ENCODE measurements at regions not wholly inside any gene's neighbourhood (a gene's known extent, or its start where the extent isn't known, plus 50 kb on each side); places are given as distances from the start of the nearest gene placed in this dataset.
"Not testable (repeated sequence)": the region's sequence is repeated elsewhere in the genome, so short reads cannot be mapped to it uniquely, and the experiment has no call there.

- no peak for DNase-seq (ENCODE audit: low spot score)
- no peak for TF ChIP-seq CTCF (IDR thresholded peaks at IDR 0.05)
- Histone ChIP-seq H3K27ac (no peak overlapping the region), H3K4me3 (no peak overlapping the region)
These were observed 50.7 kb upstream of the USP7 start for GRCh38 chr16:9014389-9014788.

- TF ChIP-seq CTCF (IDR thresholded peaks at IDR 0.05) = no peak
- Histone ChIP-seq H3K27ac (no peak overlapping the region), H3K4me3 (no peak overlapping the region)
- DNase-seq (ENCODE audit: low spot score) = no peak
These were observed 51.8 kb upstream of the USP7 start for GRCh38 chr16:9015489-9015888.

GRCh38 chr16:9016005-9016404, 52.3 kb upstream of the USP7 start:
- not testable (repeated sequence) for H3K27ac ChIP-seq; DNase-seq (ENCODE audit: low spot score); H3K4me3 ChIP-seq

- TF ChIP-seq CTCF (IDR thresholded peaks at IDR 0.05) = no peak
- H3K4me3 ChIP-seq = no peak overlapping the region
- H3K27ac ChIP-seq = no peak overlapping the region
- DNase-seq (ENCODE audit: low spot score) = no peak
These were observed 53.1 kb upstream of the USP7 start for GRCh38 chr16:9016824-9017223.

GRCh38 chr16:9027070-9027799, 63.5 kb upstream of the USP7 start:
- Histone ChIP-seq H3K4me3 (no peak overlapping the region), H3K27ac (no peak overlapping the region)
- no peak for TF ChIP-seq CTCF (IDR thresholded peaks at IDR 0.05)
- no peak for DNase-seq (ENCODE audit: low spot score)

GRCh38 chr16:9028491-9028890, 63.0 kb upstream of the HAPSTR1 start:
- H3K4me3 ChIP-seq; DNase-seq (ENCODE audit: low spot score); H3K27ac ChIP-seq: not testable (repeated sequence)

- no peak overlapping the region for H3K27ac ChIP-seq
- no peak for TF ChIP-seq CTCF (IDR thresholded peaks at IDR 0.05)
- no peak overlapping the region for H3K4me3 ChIP-seq
- no peak for DNase-seq (ENCODE audit: low spot score)
These were observed 60.3 kb upstream of the HAPSTR1 start for GRCh38 chr16:9031107-9031506.

GRCh38 chr16:9033125-9033830, 58.2 kb upstream of the HAPSTR1 start:
- TF ChIP-seq CTCF (IDR thresholded peaks at IDR 0.05) = peak; percentile 26
- no peak for DNase-seq (ENCODE audit: low spot score)
- no peak overlapping the region for H3K4me3 ChIP-seq
- H3K27ac ChIP-seq = no peak overlapping the region

Measured in coronary artery (tissue), 2 donors.